ENCODE measurements at regions not wholly inside any gene's neighbourhood (a gene's known extent, or its start where the extent isn't known, plus 50 kb on each side); places are given as distances from the start of the nearest gene placed in this dataset.

DNA sequence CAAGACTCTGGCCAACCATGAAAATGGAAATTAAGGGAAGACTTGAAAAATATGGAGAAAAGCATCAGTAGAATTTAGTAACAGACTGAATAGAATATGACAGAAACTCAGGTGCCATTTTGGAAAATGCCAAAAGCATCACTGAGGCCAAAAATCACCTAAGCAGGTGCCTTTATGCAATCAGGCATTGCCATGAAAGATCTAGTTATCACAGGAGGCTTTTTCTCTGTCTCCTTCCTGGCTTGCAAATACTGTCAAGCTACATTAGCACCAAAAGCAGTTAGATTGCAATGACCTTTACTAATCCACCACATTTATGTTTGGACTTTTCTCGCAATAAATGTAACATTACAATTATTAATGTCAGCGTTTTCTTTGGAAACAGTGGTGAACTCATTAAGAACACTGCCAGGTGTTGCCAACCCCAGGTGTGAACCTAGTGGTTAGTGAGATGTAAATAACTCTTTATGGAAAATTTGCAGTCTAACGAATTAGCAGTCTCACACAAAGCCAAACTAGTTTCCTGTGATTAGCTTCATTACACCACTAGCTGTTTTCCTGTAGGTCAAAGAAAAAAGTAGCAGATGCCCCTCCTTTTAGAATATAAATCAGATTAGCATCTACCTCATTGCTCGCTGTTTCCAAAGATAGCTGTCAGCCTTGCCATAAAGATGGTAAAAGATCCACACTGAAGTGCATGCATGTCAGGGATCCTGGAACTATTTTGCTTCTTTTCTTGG is 1568.4 kb upstream of the TENM3 start:
- intact Hi-C loops (cut with DNase I): no loop called here

DNA sequence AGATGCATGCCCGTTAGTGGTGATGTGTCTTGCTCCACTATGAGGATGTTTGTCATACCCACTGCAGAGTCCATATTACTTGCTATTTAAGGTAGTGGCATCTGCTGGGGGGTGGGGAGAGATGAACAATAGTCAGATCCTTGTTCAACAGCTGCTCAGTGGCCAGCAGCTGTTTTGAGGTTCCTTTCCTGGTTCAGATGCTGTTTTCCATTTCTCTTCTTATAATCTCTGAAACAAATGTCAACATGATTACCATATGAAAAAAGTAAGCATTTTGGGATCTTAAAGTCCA is 1567.9 kb upstream of the TENM3 start:
- H3K27me3 ChIP-seq: no peaks in the 10 kb centered on the region
- H3K9me3 ChIP-seq: no peaks in the 10 kb centered on the region
- no peaks in the 10 kb centered on the region for H3K36me3 ChIP-seq
- TF ChIP-seq, protein P1, sequence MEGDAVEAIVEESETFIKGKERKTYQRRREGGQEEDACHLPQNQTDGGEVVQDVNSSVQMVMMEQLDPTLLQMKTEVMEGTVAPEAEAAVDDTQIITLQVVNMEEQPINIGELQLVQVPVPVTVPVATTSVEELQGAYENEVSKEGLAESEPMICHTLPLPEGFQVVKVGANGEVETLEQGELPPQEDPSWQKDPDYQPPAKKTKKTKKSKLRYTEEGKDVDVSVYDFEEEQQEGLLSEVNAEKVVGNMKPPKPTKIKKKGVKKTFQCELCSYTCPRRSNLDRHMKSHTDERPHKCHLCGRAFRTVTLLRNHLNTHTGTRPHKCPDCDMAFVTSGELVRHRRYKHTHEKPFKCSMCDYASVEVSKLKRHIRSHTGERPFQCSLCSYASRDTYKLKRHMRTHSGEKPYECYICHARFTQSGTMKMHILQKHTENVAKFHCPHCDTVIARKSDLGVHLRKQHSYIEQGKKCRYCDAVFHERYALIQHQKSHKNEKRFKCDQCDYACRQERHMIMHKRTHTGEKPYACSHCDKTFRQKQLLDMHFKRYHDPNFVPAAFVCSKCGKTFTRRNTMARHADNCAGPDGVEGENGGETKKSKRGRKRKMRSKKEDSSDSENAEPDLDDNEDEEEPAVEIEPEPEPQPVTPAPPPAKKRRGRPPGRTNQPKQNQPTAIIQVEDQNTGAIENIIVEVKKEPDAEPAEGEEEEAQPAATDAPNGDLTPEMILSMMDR (IDR thresholded peaks at IDR 0.05): no peak
- no peak for ATAC-seq
- H3K4me3 ChIP-seq: no peak overlapping the region
- intact Hi-C loops (cut with DNase I): no loop called here
- H3K27ac ChIP-seq: no peak overlapping the region
- DNase-seq: no peak
- no peaks in the 10 kb centered on the region for H3K4me1 ChIP-seq

More for the DNA sequence above, 1568.4 kb upstream of the TENM3 start:
- ATAC-seq (no peak), DNase-seq (no peak)
- no peaks in the 10 kb centered on the region for H3K9me3 ChIP-seq
- TF ChIP-seq, protein P1 (IDR thresholded peaks at IDR 0.05): no peak
- H3K27me3 ChIP-seq: no peaks in the 10 kb centered on the region
- no peaks in the 10 kb centered on the region for H3K36me3 ChIP-seq
- H3K4me1 ChIP-seq: no peaks in the 10 kb centered on the region
- H3K27ac ChIP-seq: no peak overlapping the region
- H3K4me3 ChIP-seq: no peak overlapping the region

DNA sequence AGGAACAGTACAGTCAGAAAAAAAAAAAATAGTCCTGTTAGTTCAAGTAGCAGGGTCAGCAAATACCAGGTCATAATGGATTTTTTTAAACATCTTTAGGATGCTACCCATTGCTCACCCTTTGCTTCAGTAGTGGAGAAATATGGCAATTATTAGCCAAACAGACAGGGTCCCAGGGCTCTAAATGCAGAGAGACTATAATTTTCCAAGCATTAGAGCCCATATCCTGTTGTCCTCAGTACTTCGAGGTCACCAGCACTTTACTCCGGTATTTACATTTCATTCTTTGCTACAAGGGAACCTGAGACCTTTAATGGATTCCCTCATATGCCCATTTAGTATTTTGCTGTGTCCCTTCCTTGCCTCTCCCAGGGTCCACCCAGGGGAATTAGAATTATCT is 1562.9 kb upstream of the TENM3 start:
- Histone ChIP-seq H3K9me3 (no peaks in the 10 kb centered on the region), H3K27me3 (no peaks in the 10 kb centered on the region), H3K4me3 (no peak overlapping the region), H3K36me3 (no peaks in the 10 kb centered on the region), H3K27ac (no peak overlapping the region), H3K4me1 (no peaks in the 10 kb centered on the region)
- DNase-seq (no peak), ATAC-seq (no peak)
- TF ChIP-seq, protein P1 (IDR thresholded peaks at IDR 0.05): no peak
- intact Hi-C loops (cut with DNase I): no loop called here

DNA sequence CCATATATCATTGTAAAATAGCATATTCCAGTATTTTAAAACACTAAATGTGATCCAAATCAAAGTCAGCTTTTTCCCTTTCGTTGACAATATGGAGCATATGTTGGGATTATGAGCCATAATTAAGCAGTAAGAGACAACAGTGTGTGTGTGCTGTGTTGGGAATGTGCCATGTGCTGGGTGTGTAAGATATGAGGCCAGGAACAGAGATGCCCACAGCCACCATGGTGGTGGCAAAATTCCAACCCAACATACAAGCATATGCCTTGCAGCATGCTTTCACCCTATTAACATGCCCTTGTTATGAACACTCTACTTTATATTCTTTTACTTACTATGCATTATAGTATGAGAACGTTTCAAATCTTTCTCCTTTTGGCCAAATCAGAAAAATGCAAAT is 1560.4 kb upstream of the TENM3 start:
- Histone ChIP-seq H3K36me3 (no peaks in the 10 kb centered on the region), H3K9me3 (no peaks in the 10 kb centered on the region), H3K27me3 (no peaks in the 10 kb centered on the region), H3K4me3 (no peak overlapping the region), H3K27ac (no peak overlapping the region), H3K4me1 (no peaks in the 10 kb centered on the region)
- intact Hi-C loops (cut with DNase I): no loop called here
- ATAC-seq: no peak
- no peak for DNase-seq
- TF ChIP-seq, protein P1 (IDR thresholded peaks at IDR 0.05): no peak

DNA sequence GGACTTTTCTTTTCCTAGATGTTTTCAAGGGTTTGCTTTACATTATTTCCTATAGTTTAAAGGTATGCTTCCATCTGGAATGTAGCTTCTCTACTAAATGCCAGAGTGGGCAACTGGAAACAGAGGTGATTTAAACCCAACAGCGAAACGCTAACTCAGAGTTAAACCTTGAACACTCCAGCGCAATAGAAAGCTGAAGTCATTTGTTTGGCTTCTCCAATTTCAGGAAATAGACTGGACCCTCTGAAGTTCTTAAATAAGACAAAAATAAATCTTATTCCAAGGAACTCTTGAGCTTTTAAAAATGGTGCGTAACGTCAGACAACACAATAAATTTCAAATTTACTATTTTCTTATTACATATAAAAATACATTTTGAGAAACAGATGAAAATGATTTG is 1560.0 kb upstream of the TENM3 start:
- no peak for DNase-seq
- Histone ChIP-seq H3K4me3 (no peak overlapping the region), H3K27ac (no peak overlapping the region), H3K4me1 (no peaks in the 10 kb centered on the region), H3K36me3 (no peaks in the 10 kb centered on the region), H3K9me3 (no peaks in the 10 kb centered on the region), H3K27me3 (no peaks in the 10 kb centered on the region)
- TF ChIP-seq, protein P1 (IDR thresholded peaks at IDR 0.05): no peak
- intact Hi-C loops (cut with DNase I): no loop called here
- no peak for ATAC-seq
